Tibial nerve (tissue), 3 donors: ENCODE measurements at regions not wholly inside any gene's neighbourhood (a gene's known extent, or its start where the extent isn't known, plus 50 kb on each side); places are given as distances from the start of the nearest gene placed in this dataset.

Experiments
- POLR2A ChIP-seq, 2 donors: fragments of 450-650 bp; IDR thresholded peaks; one replicate each; pipeline ENCODE4 v1.6.1; 2017; ENCODE audit warnings: antibody characterized with exemption in 2 of 2, mild to moderate bottlenecking in 2 of 2, moderate library complexity in 2 of 2
- TF ChIP-seq, protein P1 (sequence below), 5 experiments: fragments of 200-600 bp in 3 of 5; fragments of 450-650 bp in 2 of 5; sonication (generic) in 3 of 5; IDR thresholded peaks; one replicate each; pipeline ENCODE4 v1.5.1; 2016 to 2019; ENCODE audit warnings: antibody characterized with exemption in 5 of 5, mild to moderate bottlenecking in 3 of 5, moderate library complexity in 2 of 5

DNA sequence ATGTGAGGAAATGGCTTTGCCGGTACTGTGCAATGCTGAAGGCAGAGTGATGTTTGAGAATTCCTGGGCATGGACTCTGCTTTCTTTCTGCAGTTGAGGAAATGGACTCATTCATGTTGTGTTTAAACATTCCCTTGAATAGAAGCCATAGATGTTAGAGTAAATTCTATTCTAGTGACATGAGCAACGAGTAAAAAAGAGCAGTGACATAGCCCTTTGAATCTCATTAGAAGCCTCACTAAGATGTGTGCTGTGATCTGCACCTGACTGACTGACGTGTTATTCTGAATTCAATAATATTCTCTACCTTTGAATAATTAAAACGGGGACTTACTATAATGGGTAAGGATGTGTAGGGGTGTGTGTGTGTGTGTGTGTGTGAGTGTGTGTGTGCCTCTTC is 113.7 kb upstream of the KLF4 start:
- TF ChIP-seq, protein P1, sequence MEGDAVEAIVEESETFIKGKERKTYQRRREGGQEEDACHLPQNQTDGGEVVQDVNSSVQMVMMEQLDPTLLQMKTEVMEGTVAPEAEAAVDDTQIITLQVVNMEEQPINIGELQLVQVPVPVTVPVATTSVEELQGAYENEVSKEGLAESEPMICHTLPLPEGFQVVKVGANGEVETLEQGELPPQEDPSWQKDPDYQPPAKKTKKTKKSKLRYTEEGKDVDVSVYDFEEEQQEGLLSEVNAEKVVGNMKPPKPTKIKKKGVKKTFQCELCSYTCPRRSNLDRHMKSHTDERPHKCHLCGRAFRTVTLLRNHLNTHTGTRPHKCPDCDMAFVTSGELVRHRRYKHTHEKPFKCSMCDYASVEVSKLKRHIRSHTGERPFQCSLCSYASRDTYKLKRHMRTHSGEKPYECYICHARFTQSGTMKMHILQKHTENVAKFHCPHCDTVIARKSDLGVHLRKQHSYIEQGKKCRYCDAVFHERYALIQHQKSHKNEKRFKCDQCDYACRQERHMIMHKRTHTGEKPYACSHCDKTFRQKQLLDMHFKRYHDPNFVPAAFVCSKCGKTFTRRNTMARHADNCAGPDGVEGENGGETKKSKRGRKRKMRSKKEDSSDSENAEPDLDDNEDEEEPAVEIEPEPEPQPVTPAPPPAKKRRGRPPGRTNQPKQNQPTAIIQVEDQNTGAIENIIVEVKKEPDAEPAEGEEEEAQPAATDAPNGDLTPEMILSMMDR (IDR thresholded peaks at IDR 0.05), result no peak
- TF ChIP-seq POLR2A (IDR thresholded peaks at IDR 0.05), result no peak
